Keratinocyte (primary cell): ENCODE measurements at regions not wholly inside any gene's neighbourhood (a gene's known extent, or its start where the extent isn't known, plus 50 kb on each side); places are given as distances from the start of the nearest gene placed in this dataset.

Experiments used
- DNase-seq: peaks from one replicate; pipeline ENCODE4 v3.0.0-alpha.2; 2011; ENCODE audit warnings: low read depth, missing footprints, low spot score
- FAIRE-seq: peaks from 2 replicates; lab custom pipeline; 2011; peaks lifted over from hg19 to GRCh38; lab: Jason Lieb, UNC
- H2AFZ ChIP-seq: 2 replicates; pipeline ENCODE4 v1.6.0; 2012; ENCODE audit warnings: low read length, control low read depth, inconsistent platforms; ENCODE audit not compliant: control insufficient read depth
- H3K27ac ChIP-seq: 2 replicates; pipeline ENCODE4 v1.5.1; 2011; ENCODE audit warnings: low read length; ENCODE audit not compliant: control insufficient read depth, insufficient read depth
- H3K27me3 ChIP-seq: 3 replicates; pipeline ENCODE4 v1.6.0; 2011; ENCODE audit warnings: low read length; ENCODE audit not compliant: control insufficient read depth, insufficient read depth; ENCODE audit errors: extremely low read depth
- H3K36me3 ChIP-seq, 2 experiments: 2 replicates in 1 of 2; 3 replicates in 1 of 2; pipeline ENCODE4 v1.5.1; 2011; ENCODE audit warnings: low read length in 2 of 2, mild to moderate bottlenecking in 1 of 2; ENCODE audit not compliant: control insufficient read depth in 2 of 2, insufficient read depth in 2 of 2; ENCODE audit errors: extremely low read depth in 1 of 2
- H3K4me1 ChIP-seq: 3 replicates; pipeline ENCODE4 v1.5.1; 2011; ENCODE audit warnings: low read length; ENCODE audit not compliant: control insufficient read depth, insufficient read depth; ENCODE audit errors: extremely low read depth
- H3K4me2 ChIP-seq: 3 replicates; pipeline ENCODE4 v1.6.0; 2011; ENCODE audit warnings: low read depth, low read length; ENCODE audit not compliant: control insufficient read depth, insufficient read depth; ENCODE audit errors: extremely low read depth
- H3K4me3 ChIP-seq, 3 experiments: fragments of 200-600 bp in 1 of 3; sonication (generic) in 1 of 3; 2 replicates in 2 of 3; 3 replicates in 1 of 3; pipeline ENCODE4 v1.5.1; 2011 to 2016; ENCODE audit warnings: low read length in 3 of 3, mild to moderate bottlenecking in 3 of 3, control low read depth in 2 of 3, inconsistent platforms in 1 of 3, low read depth in 1 of 3, mixed read lengths in 1 of 3, mixed run types in 1 of 3, moderate library complexity in 1 of 3; ENCODE audit not compliant: control insufficient read depth in 2 of 3, insufficient read depth in 2 of 3; ENCODE audit errors: extremely low read depth in 1 of 3
- H3K79me2 ChIP-seq: 2 replicates; pipeline ENCODE4 v1.6.0; 2012; ENCODE audit warnings: low read length; ENCODE audit not compliant: control insufficient read depth, insufficient read depth
- H3K9ac ChIP-seq: 3 replicates; pipeline ENCODE4 v1.6.0; 2011; ENCODE audit warnings: low read length; ENCODE audit not compliant: control insufficient read depth, insufficient read depth; ENCODE audit errors: extremely low read depth
- H3K9me1 ChIP-seq: 3 replicates; pipeline ENCODE4 v1.6.0; 2011; ENCODE audit warnings: low read length; ENCODE audit not compliant: control insufficient read depth, insufficient read depth; ENCODE audit errors: extremely low read depth
- H3K9me3 ChIP-seq: 2 replicates; pipeline ENCODE4 v1.5.1; 2012; ENCODE audit warnings: low read depth, low read length; ENCODE audit not compliant: control insufficient read depth
- H4K20me1 ChIP-seq: 3 replicates; pipeline ENCODE4 v1.6.0; 2011; ENCODE audit warnings: low read length; ENCODE audit not compliant: control insufficient read depth, insufficient read depth; ENCODE audit errors: extremely low read depth
- CTCF ChIP-seq, 3 experiments: IDR thresholded peaks in 1 of 3; conservative IDR thresholded peaks in 1 of 3; optimal IDR thresholded peaks in 1 of 3; 2 replicates in 2 of 3; 3 replicates in 1 of 3; pipeline versions ENCODE3 to v1.5.1; 2011; ENCODE audit warnings: low read length in 3 of 3, mild to moderate bottlenecking in 3 of 3, moderate library complexity in 2 of 3, control low read depth in 1 of 3, inconsistent platforms in 1 of 3; ENCODE audit not compliant: insufficient read depth in 2 of 3; ENCODE audit errors: extremely low read depth in 1 of 3
- EZH2 ChIP-seq: IDR thresholded peaks from one replicate; pipeline ENCODE4 v1.6.1; 2012; ENCODE audit warnings: inconsistent platforms, mild to moderate bottlenecking, low read length, moderate library complexity
- dilution Hi-C: fragments of 300-500 bp; cut with MboI; formaldehyde crosslinking; loops from one replicate; pipeline ENCODE4 v1.7.0; 2020; ENCODE audit warnings: low sequenced_read_pairs; ENCODE audit not compliant: extremely low pct_ligation_motif_present

- Histone ChIP-seq H2AFZ (no peak overlapping the region), H3K4me1 (no peaks in the 10 kb centered on the region), H3K4me3 (no peak overlapping the region), H3K9ac (no peak overlapping the region), H3K27ac (no peak overlapping the region), H4K20me1 (no peaks in the 10 kb centered on the region), H3K9me1 (no peaks in the 10 kb centered on the region), H3K4me2 (no peak overlapping the region), H3K27me3 (no peaks in the 10 kb centered on the region), H3K79me2 (no peaks in the 10 kb centered on the region), H3K36me3 (no peaks in the 10 kb centered on the region), H3K9me3 (no peaks in the 10 kb centered on the region)
- dilution Hi-C loops = no loop called here
- no peak for DNase-seq
- no peak for FAIRE-seq
- TF ChIP-seq EZH2 = no peak
- TF ChIP-seq CTCF (optimal IDR thresholded peaks at IDR 0.05 in 1 of 3, IDR thresholded peaks at IDR 0.05 in 1 of 3, conservative IDR thresholded peaks at IDR 0.05 in 1 of 3; ENCODE audit: extremely low read depth in 1 of 3, insufficient read depth in 2 of 3, low read length in 3 of 3) = no peak
Observed at GRCh38 chr6:145026267-145026679, 709.0 kb downstream of the EPM2A start.

GRCh38 chr6:145028144-145028818 is 707.0 kb downstream of the EPM2A start:
- H3K4me2 ChIP-seq = no peak overlapping the region
- TF ChIP-seq CTCF (optimal IDR thresholded peaks at IDR 0.05 in 1 of 3, IDR thresholded peaks at IDR 0.05 in 1 of 3, conservative IDR thresholded peaks at IDR 0.05 in 1 of 3; ENCODE audit: extremely low read depth in 1 of 3, insufficient read depth in 2 of 3, low read length in 3 of 3) (peak in 2 of 3 experiments; percentile 32 to 44), EZH2 (no peak)
- peak; percentile 9 for FAIRE-seq
- H3K9ac ChIP-seq = no peak overlapping the region
- H3K79me2 ChIP-seq = no peaks in the 10 kb centered on the region
- dilution Hi-C loops = no loop called here
- H4K20me1 ChIP-seq = no peaks in the 10 kb centered on the region
- H3K27me3 ChIP-seq = no peaks in the 10 kb centered on the region
- H3K27ac ChIP-seq = no peak overlapping the region
- no peaks in the 10 kb centered on the region for H3K36me3 ChIP-seq
- H3K4me1 ChIP-seq = no peaks in the 10 kb centered on the region
- no peak overlapping the region for H2AFZ ChIP-seq
- no peak overlapping the region for H3K4me3 ChIP-seq
- H3K9me1 ChIP-seq = no peaks in the 10 kb centered on the region
- H3K9me3 ChIP-seq = no peaks in the 10 kb centered on the region
- DNase-seq = peak; percentile 2
